ENCODE measurements at regions not wholly inside any gene's neighbourhood (a gene's known extent, or its start where the extent isn't known, plus 50 kb on each side); places are given as distances from the start of the nearest gene placed in this dataset.
"Not testable (repeated sequence)": the region's sequence is repeated elsewhere in the genome, so short reads cannot be mapped to it uniquely, and the experiment has no call there.

DNA sequence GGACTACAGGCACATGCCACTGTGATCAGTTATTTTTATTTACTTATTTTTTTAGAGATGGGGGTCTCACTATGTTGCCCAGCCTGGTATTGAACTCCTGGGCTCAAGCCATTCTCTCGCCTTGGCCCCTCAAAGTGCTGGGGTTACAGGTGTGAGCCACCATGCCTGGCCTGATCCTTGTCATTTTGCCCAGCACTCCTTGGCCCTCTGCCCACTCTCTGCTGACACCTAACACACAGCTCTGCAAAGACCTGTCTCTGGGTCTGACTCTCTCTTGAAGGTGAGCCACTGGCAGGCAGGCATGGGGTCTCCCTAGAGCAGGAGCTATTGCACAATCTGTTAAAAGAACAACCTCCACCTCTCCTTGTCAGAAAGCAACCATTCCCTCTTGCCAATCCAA lies 155.6 kb downstream of the ZFP64 start:
- TF ChIP-seq, protein P1, sequence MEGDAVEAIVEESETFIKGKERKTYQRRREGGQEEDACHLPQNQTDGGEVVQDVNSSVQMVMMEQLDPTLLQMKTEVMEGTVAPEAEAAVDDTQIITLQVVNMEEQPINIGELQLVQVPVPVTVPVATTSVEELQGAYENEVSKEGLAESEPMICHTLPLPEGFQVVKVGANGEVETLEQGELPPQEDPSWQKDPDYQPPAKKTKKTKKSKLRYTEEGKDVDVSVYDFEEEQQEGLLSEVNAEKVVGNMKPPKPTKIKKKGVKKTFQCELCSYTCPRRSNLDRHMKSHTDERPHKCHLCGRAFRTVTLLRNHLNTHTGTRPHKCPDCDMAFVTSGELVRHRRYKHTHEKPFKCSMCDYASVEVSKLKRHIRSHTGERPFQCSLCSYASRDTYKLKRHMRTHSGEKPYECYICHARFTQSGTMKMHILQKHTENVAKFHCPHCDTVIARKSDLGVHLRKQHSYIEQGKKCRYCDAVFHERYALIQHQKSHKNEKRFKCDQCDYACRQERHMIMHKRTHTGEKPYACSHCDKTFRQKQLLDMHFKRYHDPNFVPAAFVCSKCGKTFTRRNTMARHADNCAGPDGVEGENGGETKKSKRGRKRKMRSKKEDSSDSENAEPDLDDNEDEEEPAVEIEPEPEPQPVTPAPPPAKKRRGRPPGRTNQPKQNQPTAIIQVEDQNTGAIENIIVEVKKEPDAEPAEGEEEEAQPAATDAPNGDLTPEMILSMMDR (IDR thresholded peaks at IDR 0.05): no peak
- no peak for TF ChIP-seq ZFX (IDR thresholded peaks at IDR 0.05; ENCODE audit: borderline replicate concordance)

DNA sequence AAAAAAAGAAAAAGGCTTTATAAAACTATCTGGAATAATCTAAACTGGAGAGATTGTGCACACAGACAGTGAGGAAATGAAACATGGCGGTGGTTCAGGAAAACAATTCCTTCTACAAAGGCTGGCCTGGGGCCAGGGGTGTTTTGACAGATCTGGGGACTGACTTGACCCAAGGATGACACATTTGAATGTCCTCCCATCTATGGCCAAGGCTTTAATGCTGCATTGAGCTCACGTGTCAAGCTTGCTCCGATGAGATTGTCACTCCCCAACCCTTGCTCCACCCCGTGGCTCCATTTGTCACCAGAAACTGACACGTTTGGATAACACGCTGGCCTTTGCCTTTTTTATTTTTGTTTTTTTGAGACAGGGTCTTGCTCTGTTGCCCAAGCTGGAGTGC lies 156.1 kb downstream of the ZFP64 start:
- H3K27ac ChIP-seq: no peak overlapping the region
- TF ChIP-seq, protein P1 (IDR thresholded peaks at IDR 0.05): no peak
- no peak for TF ChIP-seq ZFX (IDR thresholded peaks at IDR 0.05; ENCODE audit: borderline replicate concordance)

More for the DNA sequence above, 155.6 kb downstream of the ZFP64 start:
- H3K27ac ChIP-seq: no peak overlapping the region

DNA sequence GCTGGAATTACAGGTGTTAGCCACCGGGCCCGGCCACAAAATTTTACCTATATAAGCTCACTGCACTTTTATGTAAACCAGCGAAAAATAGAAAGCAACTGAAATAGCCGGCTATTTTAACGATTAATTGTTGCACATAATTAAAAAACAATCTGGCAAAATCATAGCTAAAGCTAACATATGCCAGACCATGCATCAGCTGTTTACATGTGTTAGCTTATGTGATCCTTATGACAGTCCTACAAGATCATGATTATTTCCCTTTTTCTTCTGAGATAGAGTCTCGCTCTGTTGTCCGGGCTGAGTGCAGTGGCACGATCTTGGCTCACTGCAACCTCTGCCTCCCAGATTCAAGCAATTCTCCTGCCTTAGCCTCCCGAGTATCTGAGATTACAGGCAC lies 157.0 kb downstream of the ZFP64 start:
- TF ChIP-seq, protein P1 (IDR thresholded peaks at IDR 0.05): no peak
- TF ChIP-seq ZFX (IDR thresholded peaks at IDR 0.05; ENCODE audit: borderline replicate concordance): no peak
- no peak overlapping the region for H3K27ac ChIP-seq

DNA sequence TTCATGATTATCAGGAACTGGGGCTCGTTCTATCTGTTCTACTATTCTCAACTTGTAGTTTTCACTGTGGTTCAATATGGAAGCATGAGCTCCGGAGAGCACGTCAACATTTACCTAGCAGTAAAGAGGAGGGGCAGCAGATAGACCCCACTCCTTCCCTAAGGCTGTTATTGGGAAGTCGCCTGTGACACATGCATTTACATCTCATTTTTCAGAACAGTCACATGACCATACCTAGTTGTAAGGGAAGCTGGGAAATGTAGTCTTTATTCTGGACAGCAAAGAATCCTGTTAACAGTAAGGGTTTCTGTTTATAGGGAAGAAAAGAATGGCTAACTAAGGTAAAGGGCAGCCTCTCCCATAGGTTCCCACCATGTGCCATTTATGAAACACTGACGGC lies 158.3 kb downstream of the ZFP64 start:
- TF ChIP-seq ZFX (IDR thresholded peaks at IDR 0.05; ENCODE audit: borderline replicate concordance): no peak
- TF ChIP-seq, protein P1 (IDR thresholded peaks at IDR 0.05): no peak
- no peak overlapping the region for H3K27ac ChIP-seq

DNA sequence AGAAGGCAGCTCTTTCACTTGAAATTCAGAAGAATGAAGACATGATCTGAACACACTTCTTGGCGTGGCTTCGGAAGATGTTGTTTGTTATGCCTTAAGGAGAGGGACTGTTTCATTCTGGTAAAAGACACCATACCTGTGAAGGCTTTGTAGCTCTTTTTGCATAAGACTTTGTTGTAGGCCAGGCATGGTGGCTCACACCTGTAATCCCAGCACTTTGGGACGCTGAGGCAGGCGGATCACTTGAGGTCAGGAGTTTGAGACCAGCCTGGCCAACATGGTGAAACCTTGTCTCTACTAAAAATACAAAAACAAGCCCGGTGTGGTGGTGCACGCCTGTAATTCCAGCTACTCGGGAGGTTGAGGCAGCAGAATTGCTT lies 159.3 kb downstream of the ZFP64 start:
- not testable (repeated sequence) for H3K27ac ChIP-seq

DNA sequence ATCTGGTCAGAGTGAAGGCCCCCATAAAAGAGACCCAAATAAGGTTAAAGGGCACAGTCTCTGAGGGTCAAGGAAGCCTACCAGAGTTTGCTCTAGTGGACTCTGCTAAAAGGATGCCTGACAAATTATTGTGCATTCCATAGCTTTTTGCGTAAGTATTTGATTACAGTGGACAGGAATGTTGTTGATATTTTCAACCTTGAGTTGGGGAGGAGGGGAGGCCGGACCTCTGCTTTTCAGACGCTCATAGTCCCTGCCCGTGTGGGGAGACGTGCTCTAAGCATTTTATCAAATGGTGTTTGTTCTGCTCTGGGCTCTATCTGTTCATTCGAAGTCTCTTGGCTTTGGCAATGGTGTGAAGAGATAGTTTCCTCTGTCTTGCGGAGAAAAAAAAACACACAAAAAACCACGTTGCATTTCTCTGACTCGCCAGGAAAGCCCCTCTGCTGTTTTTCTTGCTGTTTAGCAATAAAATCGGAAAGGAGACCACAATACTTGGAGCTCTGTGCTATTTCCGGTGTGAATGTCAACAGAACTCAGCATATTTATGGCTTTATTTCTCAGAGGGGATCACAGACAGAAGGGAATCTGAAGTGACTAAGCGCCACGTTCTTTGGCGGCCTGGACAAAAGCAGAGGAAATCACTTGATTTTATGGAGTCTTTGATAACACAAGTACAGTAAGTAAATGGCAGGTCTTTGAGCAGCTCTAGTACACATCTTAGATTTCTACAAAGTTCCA lies 159.8 kb downstream of the ZFP64 start:
- no peak for TF ChIP-seq ZFX (IDR thresholded peaks at IDR 0.05; ENCODE audit: borderline replicate concordance)
- TF ChIP-seq, protein P1 (IDR thresholded peaks at IDR 0.05): no peak
- H3K27ac ChIP-seq: no peak overlapping the region

DNA sequence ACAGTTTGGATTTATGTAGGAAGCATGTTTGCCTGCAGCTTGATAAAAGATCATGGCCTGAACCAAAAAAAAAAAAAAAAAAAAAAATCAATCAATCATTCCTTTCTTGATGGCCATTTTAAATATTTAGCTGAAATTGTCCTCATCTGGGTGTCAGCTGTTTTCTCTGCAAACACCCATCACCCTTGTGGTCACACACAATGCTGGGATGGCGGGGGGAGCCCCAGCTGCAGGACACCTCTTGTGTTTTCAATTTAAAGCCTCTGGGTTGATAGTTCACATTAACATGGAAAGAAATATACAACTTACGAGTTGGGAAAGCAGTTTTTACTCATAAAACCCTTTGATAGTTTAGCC lies 160.4 kb downstream of the ZFP64 start:
- TF ChIP-seq, protein P1 (IDR thresholded peaks at IDR 0.05): no peak
- no peak for TF ChIP-seq ZFX (IDR thresholded peaks at IDR 0.05; ENCODE audit: borderline replicate concordance)
- H3K27ac ChIP-seq: no peak overlapping the region

DNA sequence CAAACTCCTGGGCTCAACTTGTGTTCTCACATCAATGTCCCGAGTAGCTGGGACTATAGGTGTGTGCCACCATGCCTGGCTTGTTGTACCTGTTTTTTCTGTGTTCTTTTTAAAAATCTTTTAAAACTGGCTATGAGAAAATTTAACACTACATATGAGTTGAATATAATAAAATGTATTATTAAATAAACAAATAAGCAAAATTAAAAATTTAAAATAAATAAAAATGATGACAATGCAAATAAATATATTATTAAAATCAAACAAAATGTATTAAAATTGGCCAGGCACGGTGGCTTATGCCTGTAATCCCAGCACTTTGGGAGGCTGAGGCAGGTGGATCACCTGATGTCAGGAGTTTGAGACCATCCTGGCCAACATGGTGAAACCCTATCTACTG lies 162.4 kb downstream of the ZFP64 start:
- not testable (repeated sequence) for H3K27ac ChIP-seq

Measured in 22Rv1 (cell line).